HG02798 (cell line): ENCODE measurements at regions not wholly inside any gene's neighbourhood (a gene's known extent, or its start where the extent isn't known, plus 50 kb on each side); places are given as distances from the start of the nearest gene placed in this dataset.
"Not testable (repeated sequence)": the region's sequence is repeated elsewhere in the genome, so short reads cannot be mapped to it uniquely, and the experiment has no call there.

Experiments
- ATAC-seq: cut with Tn5 transposase; IDR thresholded peaks from one replicate; pipeline ENCODE4 v1.9.1; 2021; ENCODE audit warnings: mild to moderate bottlenecking; ENCODE audit not compliant: unreplicated experiment, poor library complexity

DNA sequence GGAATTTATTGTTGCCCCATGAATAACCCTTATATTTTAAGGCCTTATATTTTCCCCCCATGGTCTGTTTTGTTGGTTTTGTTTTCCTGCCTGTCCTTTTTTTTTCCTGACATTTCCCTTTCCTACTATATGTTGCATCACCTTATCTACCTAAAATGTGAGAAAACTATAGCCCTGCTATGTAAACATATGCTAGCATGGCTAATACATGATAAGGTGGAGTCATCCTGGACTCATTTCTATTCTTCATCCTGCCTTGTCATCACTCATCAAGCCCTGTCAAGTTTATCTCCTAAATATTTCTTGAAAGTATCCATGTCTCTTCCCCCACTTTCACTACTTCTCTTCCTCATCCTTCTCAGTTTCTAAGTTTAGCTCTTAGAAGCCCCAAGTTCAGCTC, 2168.8 kb upstream of the RAG2 start:
- no peak for ATAC-seq

GRCh38 chr11:38759394-38759793, 2161.4 kb upstream of the RAG2 start:
- ATAC-seq, result no peak

- ATAC-seq, result no peak
These were observed 2158.5 kb upstream of the RAG2 start for GRCh38 chr11:38756537-38756936.

- ATAC-seq, result no peak
These were observed 2153.4 kb upstream of the RAG2 start for GRCh38 chr11:38751421-38751820.

- not testable (repeated sequence) for ATAC-seq
These were observed 2148.5 kb upstream of the RAG2 start for GRCh38 chr11:38746516-38746915.

- no peak for ATAC-seq
These were observed 2125.3 kb upstream of the RAG2 start for GRCh38 chr11:38723361-38723760.

- no peak for ATAC-seq
These were observed 2123.7 kb upstream of the RAG2 start for GRCh38 chr11:38721586-38722315.

DNA sequence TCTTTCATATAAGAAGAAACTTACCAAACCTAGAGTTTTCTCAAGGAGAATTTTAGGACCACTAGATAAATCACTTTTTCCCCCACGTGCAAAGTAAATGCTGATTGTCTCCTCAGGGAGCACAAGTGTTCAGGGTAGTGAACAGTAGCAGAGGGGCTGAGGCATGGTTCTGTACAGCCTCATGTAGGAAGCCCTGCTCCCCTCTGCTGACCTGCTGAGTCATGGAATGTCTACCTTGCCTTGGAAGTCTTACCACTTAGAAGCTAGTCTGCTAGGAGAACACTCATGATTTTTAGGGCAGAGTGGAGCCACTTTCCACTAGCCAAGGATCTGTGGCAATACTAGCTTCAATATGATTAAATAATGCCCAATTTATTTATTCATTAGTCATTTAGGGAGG, 2120.6 kb upstream of the RAG2 start:
- no peak for ATAC-seq

- no peak for ATAC-seq
These were observed 2120.0 kb upstream of the RAG2 start for GRCh38 chr11:38718049-38718448.

DNA sequence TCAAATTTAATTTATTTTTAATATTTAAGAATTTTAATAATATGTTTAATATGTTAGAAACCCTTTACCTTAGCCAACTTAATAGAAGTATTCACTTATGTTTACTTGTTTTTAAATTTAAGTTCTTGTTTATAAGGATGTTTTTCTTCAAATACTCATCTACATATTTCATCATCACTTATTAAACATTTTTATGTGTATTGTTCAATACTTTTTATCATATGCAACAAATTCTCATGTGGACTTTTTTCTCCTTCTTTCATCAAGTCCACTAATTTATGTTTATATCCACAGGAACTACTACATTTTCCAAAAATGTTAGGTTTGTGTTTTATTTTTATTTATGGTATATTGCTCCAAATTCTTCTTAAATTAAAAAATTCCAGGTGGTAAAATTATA, 2113.1 kb upstream of the RAG2 start:
- no peak for ATAC-seq

GRCh38 chr11:38710262-38710661, 2112.2 kb upstream of the RAG2 start:
- no peak for ATAC-seq

GRCh38 chr11:38700111-38700510, 2102.1 kb upstream of the RAG2 start:
- no peak for ATAC-seq

- no peak for ATAC-seq
These were observed 2095.3 kb upstream of the RAG2 start for GRCh38 chr11:38693306-38693705.

GRCh38 chr11:38690211-38690610, 2092.2 kb upstream of the RAG2 start:
- not testable (repeated sequence) for ATAC-seq

DNA sequence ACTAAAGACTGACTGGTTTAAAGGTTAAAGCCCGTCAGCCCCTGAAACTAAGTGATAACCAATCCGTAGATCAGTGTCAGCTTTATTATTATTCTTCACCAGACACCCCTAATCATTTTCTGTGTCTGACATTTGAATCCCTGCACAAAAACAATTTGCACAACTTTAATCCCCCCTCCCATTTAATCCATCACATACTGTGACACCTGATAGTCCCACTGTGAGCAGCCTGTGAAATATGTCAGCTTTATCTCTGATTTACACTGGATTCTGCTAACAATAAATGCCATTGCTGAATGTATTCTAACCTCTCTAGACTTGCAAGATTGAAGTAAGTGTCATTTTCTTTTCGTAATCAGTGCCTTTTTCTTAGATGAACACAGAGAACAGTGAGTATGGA, 2089.0 kb upstream of the RAG2 start:
- ATAC-seq, result no peak

GRCh38 chr11:38683484-38683883, 2085.4 kb upstream of the RAG2 start:
- ATAC-seq, result no peak

DNA sequence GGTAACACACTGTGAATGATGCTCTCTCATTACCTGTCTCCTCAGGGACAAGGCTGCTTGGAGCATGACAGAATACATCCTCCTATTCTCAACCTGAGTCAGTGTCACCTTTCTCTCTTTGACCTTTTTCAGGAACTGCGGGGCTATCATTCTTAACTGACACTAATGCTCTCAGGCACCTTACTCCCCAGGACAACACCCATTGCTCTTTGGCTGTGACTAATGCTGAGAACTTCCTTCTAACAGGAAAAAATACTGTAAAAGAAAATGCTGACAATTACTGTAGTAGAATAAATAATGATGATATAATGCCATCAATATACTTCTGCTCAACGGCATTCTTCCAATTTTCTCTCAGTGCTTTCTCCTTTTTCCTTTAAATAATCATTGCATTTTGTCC, 2082.7 kb upstream of the RAG2 start:
- ATAC-seq, result no peak

GRCh38 chr11:38680166-38680565, 2082.1 kb upstream of the RAG2 start:
- ATAC-seq, result no peak

GRCh38 chr11:38672445-38672844, 2074.4 kb upstream of the RAG2 start:
- no peak for ATAC-seq

DNA sequence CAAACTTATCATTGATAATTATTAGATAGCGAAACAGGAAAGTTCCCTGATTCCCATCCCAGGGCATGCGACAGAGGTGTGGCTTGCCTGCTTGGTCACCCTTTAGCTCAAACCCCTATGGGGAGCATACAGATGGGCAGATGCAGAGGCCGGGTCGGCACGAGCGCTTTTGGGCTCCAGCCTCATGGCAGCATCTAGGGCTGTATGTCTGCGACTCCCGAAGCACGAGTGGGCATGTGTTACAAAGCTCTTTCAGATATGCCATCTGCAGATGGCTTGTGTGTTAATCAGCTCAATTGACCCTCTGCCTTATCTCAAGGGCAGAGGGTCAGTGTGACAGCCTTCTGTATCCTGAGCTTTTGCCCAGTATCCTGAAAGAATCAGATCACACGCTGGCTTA, 2069.3 kb upstream of the RAG2 start:
- no peak for ATAC-seq

- no peak for ATAC-seq
These were observed 2050.6 kb upstream of the RAG2 start for GRCh38 chr11:38648604-38649003.

DNA sequence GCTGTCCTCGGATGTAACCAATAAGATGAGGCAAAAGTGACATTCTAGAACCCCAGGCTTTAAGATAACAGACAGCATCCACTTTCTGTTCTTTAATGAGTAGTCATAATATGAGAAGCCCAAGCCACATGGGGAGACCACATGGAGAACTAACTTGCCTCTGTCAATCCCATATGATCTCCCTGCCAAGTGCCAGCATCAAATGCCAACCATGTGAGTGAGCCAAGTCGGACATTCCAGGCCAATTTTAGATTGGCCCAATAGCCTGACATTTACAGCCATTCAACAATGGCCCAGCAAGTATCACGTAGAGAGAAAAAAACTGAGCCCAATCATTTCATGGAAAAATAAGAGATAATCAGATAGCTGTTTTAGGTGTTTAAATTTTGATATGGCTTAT, 2048.3 kb upstream of the RAG2 start:
- ATAC-seq, result no peak

- no peak for ATAC-seq
These were observed 2042.8 kb upstream of the RAG2 start for GRCh38 chr11:38640854-38641253.
